C4-2B (cell line): ENCODE measurements at regions not wholly inside any gene's neighbourhood (a gene's known extent, or its start where the extent isn't known, plus 50 kb on each side); places are given as distances from the start of the nearest gene placed in this dataset.

Experiments
- CTCF ChIP-seq: fragments of 450-650 bp; conservative IDR thresholded peaks from 2 replicates; pipeline ENCODE4 v1.5.1; 2017; ENCODE audit warnings: mild to moderate bottlenecking
- ZFX ChIP-seq: fragments of 450-650 bp; IDR thresholded peaks from 2 replicates; pipeline ENCODE4 v1.6.1; 2017

DNA sequence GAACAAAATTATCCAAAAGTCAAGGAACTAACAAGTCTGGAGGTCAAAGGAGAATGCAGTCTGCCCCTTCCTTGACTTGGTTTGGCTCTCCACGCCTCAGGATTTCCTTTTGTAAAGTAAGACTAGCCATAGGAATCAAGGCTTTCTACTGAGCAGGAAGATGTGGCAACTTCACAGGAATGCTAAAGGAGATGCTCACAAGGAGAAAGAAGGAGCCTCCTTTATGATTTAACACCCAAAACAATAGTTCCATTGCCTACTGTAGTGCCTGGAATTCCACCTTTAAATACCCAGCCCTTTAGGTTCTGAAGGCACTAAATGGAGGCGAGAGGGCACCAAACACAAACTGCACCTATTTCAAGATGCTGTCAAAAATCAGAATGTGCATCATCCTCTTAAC lies 176.3 kb upstream of the NFIA start:
- TF ChIP-seq CTCF (no peak), ZFX (no peak)
